ENCODE measurements at regions not wholly inside any gene's neighbourhood (a gene's known extent, or its start where the extent isn't known, plus 50 kb on each side); places are given as distances from the start of the nearest gene placed in this dataset.

DNA sequence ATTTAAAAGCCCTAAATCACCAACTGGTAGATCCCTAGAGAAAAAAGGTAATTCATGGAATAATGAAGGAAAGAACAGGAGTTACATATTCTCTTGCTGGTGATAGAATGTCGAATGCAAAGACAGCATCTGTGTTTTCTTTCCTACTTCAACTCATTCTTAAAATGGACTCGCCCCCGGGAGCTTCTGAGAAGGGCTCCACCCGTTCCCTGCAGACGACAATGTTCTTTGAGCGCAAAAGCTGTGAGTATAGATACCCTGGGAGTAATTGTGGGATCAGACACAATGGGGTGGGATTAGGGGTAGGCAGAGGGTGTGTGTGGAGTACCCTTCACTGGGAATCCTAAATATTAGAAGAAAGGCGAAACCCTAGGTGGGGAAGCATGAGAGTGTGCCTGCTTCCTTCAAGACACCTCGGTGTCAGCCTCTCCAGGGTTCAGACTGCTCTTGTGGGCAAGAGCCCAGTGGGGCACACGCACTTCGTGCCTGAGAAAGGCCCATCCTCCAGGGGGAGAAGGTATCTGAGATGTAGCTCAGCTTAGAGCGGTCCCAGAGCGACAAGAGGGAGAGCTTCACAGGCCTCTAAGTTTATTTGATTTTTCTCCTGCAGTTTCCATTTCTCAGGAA, 123.3 kb upstream of the DPYD start:
- peaks cover 8% of the 10 kb centered on the region for H3K4me1 ChIP-seq (ENCODE audit: control insufficient read depth, insufficient read depth, low read depth, low read length)
- no peaks in the 10 kb centered on the region for H3K9me3 ChIP-seq (ENCODE audit: control insufficient read depth, low read length)
- peaks cover 5 to 13% of the 10 kb centered on the region in 2 experiments for H3K27me3 ChIP-seq (ENCODE audit: control insufficient read depth in 1 of 2, insufficient read depth in 1 of 2, low read length in 2 of 2)
- H2AFZ ChIP-seq (ENCODE audit: low read depth, low read length) = no peak overlapping the region
- no peak overlapping the region for H3K23ac ChIP-seq (ENCODE audit: low read length in 2 of 2)
- H3K4me2 ChIP-seq (ENCODE audit: low read length, poor library complexity, severe bottlenecking) = no peak overlapping the region
- no peaks in the 10 kb centered on the region for H3K79me1 ChIP-seq (replicated peaks; ENCODE audit: low read length, poor library complexity, severe bottlenecking)
- no peak overlapping the region for H4K91ac ChIP-seq (ENCODE audit: low read length)
- H3K14ac ChIP-seq (ENCODE audit: low read length in 2 of 2) = no peak overlapping the region
- no peak overlapping the region for H2BK5ac ChIP-seq (ENCODE audit: low read depth, low read length, poor library complexity, severe bottlenecking)
- H3K27ac ChIP-seq (ENCODE audit: low read length, poor library complexity, severe bottlenecking) = no peak overlapping the region
- H2BK120ac ChIP-seq (ENCODE audit: low read depth, low read length) = no peak overlapping the region
- H2BK12ac ChIP-seq (ENCODE audit: low read length in 2 of 2) = no peak overlapping the region
- H3K9ac ChIP-seq (ENCODE audit: low read length) = peak overlapping the region; percentile 24
- 51% methylated on average over 12 of the region's 12 CpGs for WGBS
- no peak overlapping the region for H4K8ac ChIP-seq (ENCODE audit: low read length)
- H3K4ac ChIP-seq (ENCODE audit: low read depth in 1 of 2, low read length in 2 of 2) = no peak overlapping the region
- H2BK15ac ChIP-seq (ENCODE audit: low read depth, poor library complexity, severe bottlenecking) = no peak overlapping the region
- no peak overlapping the region for H2AK5ac ChIP-seq (ENCODE audit: low read length, severe bottlenecking)
- H3K36me3 ChIP-seq (ENCODE audit: control insufficient read depth in 1 of 2, insufficient read depth in 2 of 2, low read depth in 1 of 2, low read length in 2 of 2) = no peaks in the 10 kb centered on the region
- H3K18ac ChIP-seq (ENCODE audit: low read depth in 1 of 2, low read length in 2 of 2) = no peak overlapping the region
- peak overlapping the region in 1 of 2 experiments; percentile 85 for H3K4me3 ChIP-seq (ENCODE audit: insufficient read depth in 1 of 2, low read depth in 1 of 2, low read length in 2 of 2)
- DNase-seq = peak; percentile 1

DNA sequence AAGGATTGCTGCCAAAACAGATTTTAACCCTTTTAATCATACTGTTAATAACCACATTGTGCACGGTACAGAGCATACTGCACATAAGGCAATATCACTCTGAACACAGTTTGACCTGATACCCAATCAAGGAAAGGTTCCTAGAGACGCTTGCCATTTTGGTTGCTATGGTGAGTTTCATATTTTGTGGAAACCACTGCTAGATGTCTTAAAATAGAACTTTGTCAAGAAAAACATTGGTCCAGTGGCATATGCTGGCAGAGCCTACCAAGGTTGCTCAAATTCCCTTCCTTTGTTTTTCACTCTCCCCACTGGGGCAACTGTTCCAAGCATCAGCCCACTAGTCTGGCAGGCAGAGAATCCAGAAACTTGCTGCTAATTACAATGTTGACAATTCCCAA, 114.8 kb upstream of the DPYD start:
- WGBS = 79% methylated on average over 2 of the region's 2 CpGs
- H3K4ac ChIP-seq (ENCODE audit: low read depth in 1 of 2, low read length in 2 of 2) = no peak overlapping the region

DNA sequence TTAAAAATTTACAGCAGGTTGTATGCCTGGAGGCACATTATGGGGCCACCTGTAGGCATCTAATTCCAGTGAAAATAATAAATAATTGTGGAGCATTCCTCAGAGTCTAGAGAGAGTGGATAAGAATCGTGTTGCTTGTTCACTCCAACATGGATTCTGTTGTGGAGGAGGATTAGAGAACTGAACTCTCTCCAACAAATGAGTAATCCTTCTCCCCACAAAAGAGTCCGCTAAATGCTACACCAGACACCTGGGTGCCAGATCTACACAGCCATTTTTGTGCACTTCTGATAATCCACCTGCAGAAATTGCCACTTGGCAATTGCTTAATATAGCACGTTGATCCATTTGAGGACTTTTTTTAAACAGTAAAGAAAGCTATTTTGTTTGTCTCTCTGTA, 113.7 kb upstream of the DPYD start:
- Histone ChIP-seq H3K4me3 (ENCODE audit: insufficient read depth in 1 of 2, low read depth in 1 of 2, low read length in 2 of 2) (no peak overlapping the region), H2BK5ac (ENCODE audit: low read depth, low read length, poor library complexity, severe bottlenecking) (no peak overlapping the region), H2BK15ac (ENCODE audit: low read depth, poor library complexity, severe bottlenecking) (no peak overlapping the region), H3K36me3 (ENCODE audit: control insufficient read depth in 1 of 2, insufficient read depth in 2 of 2, low read depth in 1 of 2, low read length in 2 of 2) (no peaks in the 10 kb centered on the region), H3K9ac (ENCODE audit: low read length) (no peak overlapping the region), H3K23ac (ENCODE audit: low read length in 2 of 2) (no peak overlapping the region), H3K4me2 (ENCODE audit: low read length, poor library complexity, severe bottlenecking) (no peak overlapping the region), H3K27ac (ENCODE audit: low read length, poor library complexity, severe bottlenecking) (no peak overlapping the region), H3K27me3 (ENCODE audit: control insufficient read depth in 1 of 2, insufficient read depth in 1 of 2, low read length in 2 of 2) (no peaks in the 10 kb centered on the region), H2BK12ac (ENCODE audit: low read length in 2 of 2) (no peak overlapping the region), H3K14ac (ENCODE audit: low read length in 2 of 2) (no peak overlapping the region), H4K8ac (ENCODE audit: low read length) (no peak overlapping the region), H2AK5ac (ENCODE audit: low read length, severe bottlenecking) (no peak overlapping the region), H3K4me1 (ENCODE audit: control insufficient read depth, insufficient read depth, low read depth, low read length) (no peaks in the 10 kb centered on the region), H2BK120ac (ENCODE audit: low read depth, low read length) (no peak overlapping the region), H3K18ac (ENCODE audit: low read depth in 1 of 2, low read length in 2 of 2) (no peak overlapping the region), H2AFZ (ENCODE audit: low read depth, low read length) (no peak overlapping the region), H3K79me1 (replicated peaks; ENCODE audit: low read length, poor library complexity, severe bottlenecking) (no peaks in the 10 kb centered on the region), H3K9me3 (ENCODE audit: control insufficient read depth, low read length) (no peaks in the 10 kb centered on the region), H3K4ac (ENCODE audit: low read depth in 1 of 2, low read length in 2 of 2) (no peak overlapping the region), H4K91ac (ENCODE audit: low read length) (no peak overlapping the region)
- 100% methylated on average over 2 of the region's 3 CpGs for WGBS
- no peak for DNase-seq

More for the DNA sequence above, 114.8 kb upstream of the DPYD start:
- H2BK5ac ChIP-seq (ENCODE audit: low read depth, low read length, poor library complexity, severe bottlenecking) = no peak overlapping the region
- no peak overlapping the region for H3K14ac ChIP-seq (ENCODE audit: low read length in 2 of 2)
- H3K9ac ChIP-seq (ENCODE audit: low read length) = no peak overlapping the region
- no peak overlapping the region for H3K4me2 ChIP-seq (ENCODE audit: low read length, poor library complexity, severe bottlenecking)
- H3K36me3 ChIP-seq (ENCODE audit: control insufficient read depth in 1 of 2, insufficient read depth in 2 of 2, low read depth in 1 of 2, low read length in 2 of 2) = no peaks in the 10 kb centered on the region
- H3K27me3 ChIP-seq (ENCODE audit: control insufficient read depth in 1 of 2, insufficient read depth in 1 of 2, low read length in 2 of 2) = no peaks in the 10 kb centered on the region
- no peak overlapping the region for H2BK15ac ChIP-seq (ENCODE audit: low read depth, poor library complexity, severe bottlenecking)
- H2AFZ ChIP-seq (ENCODE audit: low read depth, low read length) = no peak overlapping the region
- H2BK120ac ChIP-seq (ENCODE audit: low read depth, low read length) = no peak overlapping the region
- no peak overlapping the region for H3K27ac ChIP-seq (ENCODE audit: low read length, poor library complexity, severe bottlenecking)
- H3K4me3 ChIP-seq (ENCODE audit: insufficient read depth in 1 of 2, low read depth in 1 of 2, low read length in 2 of 2) = no peak overlapping the region
- no peak for DNase-seq
- no peak overlapping the region for H3K23ac ChIP-seq (ENCODE audit: low read length in 2 of 2)
- no peaks in the 10 kb centered on the region for H3K4me1 ChIP-seq (ENCODE audit: control insufficient read depth, insufficient read depth, low read depth, low read length)
- no peak overlapping the region for H3K18ac ChIP-seq (ENCODE audit: low read depth in 1 of 2, low read length in 2 of 2)
- H3K9me3 ChIP-seq (ENCODE audit: control insufficient read depth, low read length) = no peaks in the 10 kb centered on the region
- H2AK5ac ChIP-seq (ENCODE audit: low read length, severe bottlenecking) = no peak overlapping the region
- no peak overlapping the region for H2BK12ac ChIP-seq (ENCODE audit: low read length in 2 of 2)
- H3K79me1 ChIP-seq (replicated peaks; ENCODE audit: low read length, poor library complexity, severe bottlenecking) = no peaks in the 10 kb centered on the region
- no peak overlapping the region for H4K8ac ChIP-seq (ENCODE audit: low read length)
- no peak overlapping the region for H4K91ac ChIP-seq (ENCODE audit: low read length)

DNA sequence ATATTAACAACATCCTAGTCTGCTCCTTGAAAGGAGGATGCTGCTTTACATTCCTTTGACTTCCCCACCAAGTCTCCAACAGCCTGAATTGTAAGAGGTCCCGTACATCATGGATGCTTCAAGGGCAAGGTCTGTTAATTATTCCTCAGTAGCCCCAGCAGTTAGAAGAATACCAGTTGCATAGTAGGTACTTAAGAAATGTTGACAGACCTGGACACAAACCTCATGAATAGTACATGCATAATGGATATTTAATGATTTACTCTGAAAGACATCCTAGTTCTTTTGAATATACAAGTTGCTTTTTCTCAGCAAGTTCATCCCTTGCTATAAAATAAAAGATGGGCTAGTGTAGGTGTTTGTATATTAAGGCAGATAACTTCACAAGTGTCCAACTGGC, 112.1 kb upstream of the DPYD start:
- no peak overlapping the region for H3K23ac ChIP-seq (ENCODE audit: low read length in 2 of 2)
- no peaks in the 10 kb centered on the region for H3K36me3 ChIP-seq (ENCODE audit: control insufficient read depth in 1 of 2, insufficient read depth in 2 of 2, low read depth in 1 of 2, low read length in 2 of 2)
- H4K91ac ChIP-seq (ENCODE audit: low read length) = no peak overlapping the region
- H3K14ac ChIP-seq (ENCODE audit: low read length in 2 of 2) = no peak overlapping the region
- H3K79me1 ChIP-seq (replicated peaks; ENCODE audit: low read length, poor library complexity, severe bottlenecking) = no peaks in the 10 kb centered on the region
- no peak for DNase-seq
- H2BK5ac ChIP-seq (ENCODE audit: low read depth, low read length, poor library complexity, severe bottlenecking) = no peak overlapping the region
- H2BK15ac ChIP-seq (ENCODE audit: low read depth, poor library complexity, severe bottlenecking) = no peak overlapping the region
- H2AK5ac ChIP-seq (ENCODE audit: low read length, severe bottlenecking) = no peak overlapping the region
- H3K4me3 ChIP-seq (ENCODE audit: insufficient read depth in 1 of 2, low read depth in 1 of 2, low read length in 2 of 2) = no peak overlapping the region
- no peak overlapping the region for H2BK12ac ChIP-seq (ENCODE audit: low read length in 2 of 2)
- no peaks in the 10 kb centered on the region for H3K9me3 ChIP-seq (ENCODE audit: control insufficient read depth, low read length)
- H3K9ac ChIP-seq (ENCODE audit: low read length) = no peak overlapping the region
- H3K4me2 ChIP-seq (ENCODE audit: low read length, poor library complexity, severe bottlenecking) = no peak overlapping the region
- H2BK120ac ChIP-seq (ENCODE audit: low read depth, low read length) = no peak overlapping the region
- H3K4ac ChIP-seq (ENCODE audit: low read depth in 1 of 2, low read length in 2 of 2) = no peak overlapping the region
- no peak overlapping the region for H3K18ac ChIP-seq (ENCODE audit: low read depth in 1 of 2, low read length in 2 of 2)
- no peak overlapping the region for H4K8ac ChIP-seq (ENCODE audit: low read length)
- H3K27me3 ChIP-seq (ENCODE audit: control insufficient read depth in 1 of 2, insufficient read depth in 1 of 2, low read length in 2 of 2) = no peaks in the 10 kb centered on the region
- no peaks in the 10 kb centered on the region for H3K4me1 ChIP-seq (ENCODE audit: control insufficient read depth, insufficient read depth, low read depth, low read length)
- no peak overlapping the region for H2AFZ ChIP-seq (ENCODE audit: low read depth, low read length)
- 100% methylated on average over 1 of the region's 1 CpG for WGBS
- H3K27ac ChIP-seq (ENCODE audit: low read length, poor library complexity, severe bottlenecking) = no peak overlapping the region

Measured in mesenchymal stem cell (in vitro differentiated cells and primary cell).